ENCODE measurements at regions not wholly inside any gene's neighbourhood (a gene's known extent, or its start where the extent isn't known, plus 50 kb on each side); places are given as distances from the start of the nearest gene placed in this dataset.
"Not testable (repeated sequence)": the region's sequence is repeated elsewhere in the genome, so short reads cannot be mapped to it uniquely, and the experiment has no call there.

GRCh38 chr7:65797086-65797485 is 75.8 kb upstream of the VKORC1L1 start:
- H3K27me3 ChIP-seq (ENCODE audit: insufficient read depth, low read length); H3K4me2 ChIP-seq (ENCODE audit: low read length); H3K4me1 ChIP-seq (ENCODE audit: control insufficient read depth in 1 of 2, insufficient read depth in 2 of 2, low read length in 2 of 2); H3K9ac ChIP-seq (ENCODE audit: low read length); ATAC-seq; CTCF ChIA-PET; POLR2A ChIA-PET; H4K20me1 ChIP-seq (ENCODE audit: insufficient read depth); H3K27ac ChIP-seq (ENCODE audit: low read depth, low read length); H3K36me3 ChIP-seq (ENCODE audit: control insufficient read depth in 1 of 2, insufficient read depth in 2 of 2, low read length in 2 of 2); H3K4me3 ChIP-seq (replicated peaks in 1 of 2; ENCODE audit: low read depth in 1 of 2, low read length in 2 of 2); H3K9me3 ChIP-seq (ENCODE audit: control insufficient read depth in 1 of 2, insufficient read depth in 1 of 2, low read depth in 1 of 2, low read length in 2 of 2); H3K79me2 ChIP-seq (ENCODE audit: insufficient read depth, low read length); intact Hi-C loops (cut with micrococcal nuclease); H3K9me2 ChIP-seq (ENCODE audit: insufficient read depth); DNase-seq (ENCODE audit: low read depth, low spot score); H2AFZ ChIP-seq (ENCODE audit: low read depth, low read length, poor library complexity, severe bottlenecking); BruUV-seq (replicated peaks): not testable (repeated sequence)
- RAD21 ChIA-PET (ENCODE audit: low non-redundant PET in 1 of 2, low total read pairs in 2 of 2, uncharacterized antibody in 2 of 2, unreplicated experiment in 2 of 2): interaction anchor here in 1 of 2 experiments (0.7 kb wide), 1 partner anchor 234 kb away, joined by 3 read pairs; no protein-coding TSS in a partner anchor

DNA sequence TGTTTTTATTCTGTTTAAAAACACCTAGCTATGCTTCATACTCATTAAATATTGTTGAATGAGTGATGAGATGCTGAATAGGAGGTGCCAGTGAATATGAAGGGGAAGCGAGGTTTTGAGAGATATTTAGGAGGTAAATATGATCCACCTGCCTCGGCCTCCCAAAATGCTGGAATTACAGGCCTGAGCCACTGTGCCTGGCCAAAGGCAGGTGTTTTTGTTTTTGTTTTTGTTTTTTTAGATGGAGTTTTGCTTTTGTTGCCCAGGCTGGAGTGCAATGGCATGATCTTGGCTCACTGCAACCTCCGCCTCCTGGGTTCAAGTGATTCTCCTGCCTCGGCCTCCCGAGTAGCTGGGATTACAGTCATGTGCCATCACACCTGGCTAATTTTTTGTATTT is 75.3 kb upstream of the VKORC1L1 start:
- CTCF ChIA-PET; H3K4me2 ChIP-seq (ENCODE audit: low read length); ATAC-seq; H2AFZ ChIP-seq (ENCODE audit: low read depth, low read length, poor library complexity, severe bottlenecking); H3K9me3 ChIP-seq (ENCODE audit: control insufficient read depth in 1 of 2, insufficient read depth in 1 of 2, low read depth in 1 of 2, low read length in 2 of 2); H3K79me2 ChIP-seq (ENCODE audit: insufficient read depth, low read length); H3K9me2 ChIP-seq (ENCODE audit: insufficient read depth); H3K9ac ChIP-seq (ENCODE audit: low read length); DNase-seq (ENCODE audit: low read depth, low spot score); BruUV-seq (replicated peaks); H3K27ac ChIP-seq (ENCODE audit: low read depth, low read length); intact Hi-C loops (cut with micrococcal nuclease); H3K27me3 ChIP-seq (ENCODE audit: insufficient read depth, low read length); POLR2A ChIA-PET; H4K20me1 ChIP-seq (ENCODE audit: insufficient read depth); H3K4me3 ChIP-seq (replicated peaks in 1 of 2; ENCODE audit: low read depth in 1 of 2, low read length in 2 of 2); H3K36me3 ChIP-seq (ENCODE audit: control insufficient read depth in 1 of 2, insufficient read depth in 2 of 2, low read length in 2 of 2); H3K4me1 ChIP-seq (ENCODE audit: control insufficient read depth in 1 of 2, insufficient read depth in 2 of 2, low read length in 2 of 2): not testable (repeated sequence)
- RAD21 ChIA-PET (ENCODE audit: low non-redundant PET in 1 of 2, low total read pairs in 2 of 2, uncharacterized antibody in 2 of 2, unreplicated experiment in 2 of 2): interaction anchor here in 1 of 2 experiments (0.7 kb wide), 1 partner anchor 233 kb away, joined by 3 read pairs; no protein-coding TSS in a partner anchor

Measured in HCT116 (cell line).